Left ventricle myocardium inferior (tissue), 1 donor: ENCODE measurements at regions not wholly inside any gene's neighbourhood (a gene's known extent, or its start where the extent isn't known, plus 50 kb on each side); places are given as distances from the start of the nearest gene placed in this dataset.

Experiments
- DNase-seq: peaks from one replicate; pipeline ENCODE4 v3.0.0-alpha.2; 2020
- H3K27ac ChIP-seq: fragments of 200-600 bp; replicated peaks from 2 replicates; pipeline ENCODE4 v1.8.0; 2021
- H3K27me3 ChIP-seq: fragments of 200-600 bp; 2 replicates; pipeline ENCODE4 v1.8.0; 2021; ENCODE audit warnings: low read depth
- H3K36me3 ChIP-seq: fragments of 200-600 bp; 2 replicates; pipeline ENCODE4 v1.8.0; 2021
- H3K4me1 ChIP-seq: fragments of 200-600 bp; 2 replicates; pipeline ENCODE4 v1.8.0; 2021
- H3K4me3 ChIP-seq: fragments of 200-600 bp; 2 replicates; pipeline ENCODE4 v1.8.0; 2021; ENCODE audit warnings: mild to moderate bottlenecking, moderate library complexity
- H3K9me3 ChIP-seq: fragments of 200-600 bp; replicated peaks from 2 replicates; pipeline ENCODE4 v1.8.0; 2021
- CTCF ChIP-seq: fragments of 200-600 bp; IDR thresholded peaks from 2 replicates; pipeline ENCODE4 v1.8.0; 2021; ENCODE audit warnings: antibody characterized with exemption, mild to moderate bottlenecking, borderline replicate concordance
- intact Hi-C: fragments of 100-400 bp; cut with micrococcal nuclease; formaldehyde crosslinking; loops from one replicate; pipeline ENCODE4 v1.11.0; 2022
- donor health status: DM: no; HTN: yes; CAD: no; lungs with severe emphysema.

- Histone ChIP-seq H3K27ac (no peak overlapping the region), H3K4me3 (no peak overlapping the region), H3K9me3 (peaks cover 8% of the 10 kb centered on the region), H3K36me3 (no peaks in the 10 kb centered on the region), H3K4me1 (no peaks in the 10 kb centered on the region), H3K27me3 (peaks cover 98% of the 10 kb centered on the region)
- DNase-seq: no peak
- intact Hi-C loops: no loop called here
- no peak for TF ChIP-seq CTCF
Measured at GRCh38 chr9:135375001-135375400, 104.6 kb upstream of the PPP1R26 start.

- intact Hi-C loops: no loop called here
- Histone ChIP-seq H3K27ac (no peak overlapping the region), H3K36me3 (no peaks in the 10 kb centered on the region), H3K27me3 (peaks cover 84% of the 10 kb centered on the region), H3K9me3 (peaks cover 8% of the 10 kb centered on the region), H3K4me3 (no peak overlapping the region), H3K4me1 (no peaks in the 10 kb centered on the region)
- no peak for TF ChIP-seq CTCF
- no peak for DNase-seq
Measured at GRCh38 chr9:135376511-135377265, 102.9 kb upstream of the PPP1R26 start.

- TF ChIP-seq CTCF: no peak
- Histone ChIP-seq H3K27me3 (peaks cover 84% of the 10 kb centered on the region), H3K27ac (no peak overlapping the region), H3K36me3 (no peaks in the 10 kb centered on the region), H3K9me3 (peaks cover 8% of the 10 kb centered on the region), H3K4me3 (no peak overlapping the region), H3K4me1 (no peaks in the 10 kb centered on the region)
- intact Hi-C loops: no loop called here
- no peak for DNase-seq
Measured at GRCh38 chr9:135377431-135377830, 102.2 kb upstream of the PPP1R26 start.

- H3K9me3 ChIP-seq: peaks cover 8% of the 10 kb centered on the region
- H3K4me1 ChIP-seq: no peaks in the 10 kb centered on the region
- H3K36me3 ChIP-seq: no peaks in the 10 kb centered on the region
- no peak overlapping the region for H3K4me3 ChIP-seq
- DNase-seq: no peak
- H3K27ac ChIP-seq: no peak overlapping the region
- TF ChIP-seq CTCF: no peak
- intact Hi-C loops: no loop called here
- peaks cover 84% of the 10 kb centered on the region for H3K27me3 ChIP-seq
Measured at GRCh38 chr9:135378751-135379150, 100.8 kb upstream of the PPP1R26 start.

GRCh38 chr9:135379540-135380267 lies 99.9 kb upstream of the PPP1R26 start:
- Histone ChIP-seq H3K9me3 (peaks cover 8% of the 10 kb centered on the region), H3K27ac (no peak overlapping the region), H3K4me3 (no peak overlapping the region), H3K36me3 (no peaks in the 10 kb centered on the region), H3K4me1 (no peaks in the 10 kb centered on the region), H3K27me3 (peaks cover 84% of the 10 kb centered on the region)
- intact Hi-C loops: no loop called here
- no peak for TF ChIP-seq CTCF
- DNase-seq: no peak
